Endothelial cell of umbilical vein (primary cell): ENCODE measurements at regions not wholly inside any gene's neighbourhood (a gene's known extent, or its start where the extent isn't known, plus 50 kb on each side); places are given as distances from the start of the nearest gene placed in this dataset.

Experiments
- BruUV-seq: library from RNA; stranded (reverse); fragments of 400-500 nt; replicated peaks from 2 replicates; lab custom pipeline; 2021; lab: Mats Ljungman, UMichigan
- CTCF ChIA-PET: fragments of 300-600, 350-600 bp; sonication (Branson Sonifier 250); formaldehyde crosslinking; loops from one replicate; lab custom pipeline; 2021; ENCODE audit warnings: antibody characterized with exemption, inconsistent platforms; lab: Charles Lee
- POLR2A ChIA-PET: fragments of 300-600, 350-600 bp; sonication (Branson Sonifier 250); formaldehyde crosslinking; loops from one replicate; lab custom pipeline; 2021; ENCODE audit warnings: antibody characterized with exemption, inconsistent platforms; lab: Charles Lee
- DNase-seq: peaks from one replicate; pipeline ENCODE4 v3.0.0-alpha.2; 2011; ENCODE audit warnings: low read depth, low spot score
- FAIRE-seq: peaks from 2 replicates; lab custom pipeline; 2011; peaks lifted over from hg19 to GRCh38; lab: Jason Lieb, UNC
- H2AFZ ChIP-seq: 2 replicates; pipeline ENCODE4 v1.6.0; 2012; ENCODE audit warnings: low read depth, low read length, control low read depth, inconsistent platforms
- H3K27ac ChIP-seq: 2 replicates; pipeline ENCODE4 v1.5.1; 2011; ENCODE audit warnings: low read depth, mild to moderate bottlenecking, control low read depth, low read length, moderate library complexity; ENCODE audit not compliant: insufficient read depth
- H3K27me3 ChIP-seq, 2 experiments: 2 replicates each; pipeline versions ENCODE4 v1.6.0 to v1.6.1; 2011; ENCODE audit warnings: low read length in 2 of 2, mixed read lengths in 1 of 2; ENCODE audit not compliant: control insufficient read depth in 2 of 2, insufficient read depth in 2 of 2
- H3K36me3 ChIP-seq, 2 experiments: 2 replicates in 1 of 2; 3 replicates in 1 of 2; pipeline ENCODE4 v1.5.1; 2011; ENCODE audit warnings: low read length in 2 of 2, mild to moderate bottlenecking in 1 of 2, moderate library complexity in 1 of 2; ENCODE audit not compliant: control insufficient read depth in 2 of 2, insufficient read depth in 2 of 2; ENCODE audit errors: extremely low read depth in 1 of 2
- H3K4me1 ChIP-seq: 3 replicates; pipeline ENCODE4 v1.5.1; 2011; ENCODE audit warnings: mild to moderate bottlenecking, low read length; ENCODE audit not compliant: control insufficient read depth, insufficient read depth; ENCODE audit errors: extremely low read depth
- H3K4me2 ChIP-seq: 2 replicates; pipeline ENCODE4 v1.6.1; 2011; ENCODE audit warnings: low read length, control low read depth, mixed read lengths; ENCODE audit not compliant: insufficient read depth
- H3K4me3 ChIP-seq, 3 experiments: fragments of 200-600 bp in 1 of 3; sonication (generic), shearing (Covaris generic) in 1 of 3; replicated peaks in 1 of 3; 2 replicates each; pipeline ENCODE4 v1.5.1; 2011 to 2016; ENCODE audit warnings: control low read depth in 3 of 3, low read length in 3 of 3, mild to moderate bottlenecking in 2 of 3, inconsistent platforms in 1 of 3, low read depth in 1 of 3, moderate library complexity in 1 of 3; ENCODE audit not compliant: insufficient read depth in 1 of 3
- H3K79me2 ChIP-seq: 2 replicates; pipeline ENCODE4 v1.6.0; 2012; ENCODE audit warnings: low read length, inconsistent platforms; ENCODE audit not compliant: control insufficient read depth, insufficient read depth
- H3K9ac ChIP-seq: replicated peaks from 2 replicates; pipeline ENCODE3; 2011; ENCODE audit warnings: low read length, control low read depth; ENCODE audit not compliant: insufficient read depth; ENCODE audit errors: extremely low read depth
- H3K9me1 ChIP-seq: replicated peaks from 3 replicates; pipeline ENCODE4 v1.6.0; 2011; ENCODE audit warnings: mild to moderate bottlenecking, low read length; ENCODE audit not compliant: control insufficient read depth, insufficient read depth; ENCODE audit errors: extremely low read depth
- H3K9me3 ChIP-seq: replicated peaks from 2 replicates; pipeline ENCODE4 v1.5.1; 2012; ENCODE audit warnings: low read length, inconsistent platforms; ENCODE audit not compliant: control insufficient read depth, insufficient read depth
- H4K20me1 ChIP-seq: replicated peaks from 2 replicates; pipeline ENCODE3; 2011; ENCODE audit warnings: mild to moderate bottlenecking, low read length; ENCODE audit not compliant: control insufficient read depth, insufficient read depth; ENCODE audit errors: extremely low read depth
- EZH2 ChIP-seq: IDR thresholded peaks from 2 replicates; pipeline ENCODE4 v1.6.1; 2012; ENCODE audit warnings: borderline replicate concordance, low read depth, mild to moderate bottlenecking, moderate library complexity, low read length, inconsistent platforms; ENCODE audit not compliant: severe bottlenecking
- FOS ChIP-seq: IDR thresholded peaks from 2 replicates; pipeline ENCODE4 v1.6.1; 2011; ENCODE audit warnings: mild to moderate bottlenecking, low read length, moderate library complexity, borderline replicate concordance; ENCODE audit not compliant: insufficient read depth
- GATA2 ChIP-seq: IDR thresholded peaks from 2 replicates; pipeline ENCODE4 v1.7.0; 2011; ENCODE audit warnings: low read depth, mild to moderate bottlenecking, moderate library complexity, mixed read lengths, low read length; ENCODE audit not compliant: insufficient read length, insufficient read depth
- JUN ChIP-seq: IDR thresholded peaks from 2 replicates; pipeline ENCODE4 v1.6.1; 2011; ENCODE audit warnings: borderline replicate concordance, low read depth; ENCODE audit not compliant: insufficient read length, insufficient read depth
- MYC ChIP-seq: IDR thresholded peaks from one replicate; pipeline ENCODE4 v1.6.1; 2011; ENCODE audit warnings: mild to moderate bottlenecking, low read depth, low read length
- POLR2A ChIP-seq: IDR thresholded peaks from 2 replicates; pipeline ENCODE4 v1.6.1; 2012; ENCODE audit warnings: low read depth, mild to moderate bottlenecking, control low read depth, low read length
- POLR2AphosphoS5 ChIP-seq: IDR thresholded peaks from 2 replicates; pipeline ENCODE4 v1.6.1; 2012; ENCODE audit warnings: low read depth, mild to moderate bottlenecking, control low read depth, low read length, moderate library complexity; ENCODE audit not compliant: insufficient read depth
- dilution Hi-C: fragments of 300-500 bp; cut with MboI; formaldehyde crosslinking; loops from one replicate; pipeline ENCODE4 v1.15.0; 2019; ENCODE audit warnings: low sequenced_read_pairs; ENCODE audit not compliant: extremely low pct_ligation_motif_present
- intact Hi-C: fragments of 100-400 bp; cut with micrococcal nuclease; formaldehyde crosslinking; loops from one replicate; pipeline ENCODE4 v1.10.0; 2022
- TF ChIP-seq, protein P1 (sequence below): IDR thresholded peaks from 2 replicates; pipeline ENCODE4 v1.6.1; 2011; ENCODE audit not compliant: insufficient read depth, insufficient read length
- TF ChIP-seq, protein P2 (sequence below), 2 donors: IDR thresholded peaks; 1 replicate in 1 of 2; 2 replicates in 1 of 2; pipeline ENCODE4 v1.5.1; 2011; ENCODE audit warnings: low read length in 2 of 2, mild to moderate bottlenecking in 2 of 2, moderate library complexity in 2 of 2, control low read depth in 1 of 2, inconsistent platforms in 1 of 2, low read depth in 1 of 2; ENCODE audit not compliant: insufficient read depth in 1 of 2; ENCODE audit errors: extremely low read depth in 1 of 2

DNA sequence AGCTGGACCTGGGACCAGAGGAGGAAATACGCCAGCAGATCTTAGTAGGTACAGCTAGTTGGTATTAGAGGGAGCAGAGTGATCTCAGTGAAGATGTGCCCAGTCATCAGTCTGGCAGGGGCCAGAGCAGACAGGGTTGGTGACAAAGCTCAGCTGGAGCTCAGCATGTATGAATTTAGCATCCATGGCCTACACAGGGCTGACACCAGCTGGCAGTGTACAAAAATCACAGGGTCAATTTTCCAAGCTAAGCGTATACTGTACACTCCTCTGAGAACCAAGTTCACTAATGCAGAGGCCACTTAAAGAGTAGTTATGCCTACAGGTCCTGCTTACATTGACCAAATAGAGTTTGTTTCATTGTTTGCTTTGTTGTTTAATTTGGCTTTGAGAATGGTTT, 146.6 kb downstream of the SLC24A2 start:
- TF ChIP-seq EZH2 (no peak), POLR2A (no peak), MYC (no peak), POLR2AphosphoS5 (no peak), FOS (no peak), JUN (no peak), GATA2 (no peak)
- TF ChIP-seq, protein P1, sequence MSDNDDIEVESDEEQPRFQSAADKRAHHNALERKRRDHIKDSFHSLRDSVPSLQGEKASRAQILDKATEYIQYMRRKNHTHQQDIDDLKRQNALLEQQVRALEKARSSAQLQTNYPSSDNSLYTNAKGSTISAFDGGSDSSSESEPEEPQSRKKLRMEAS = no peak
- TF ChIP-seq, protein P2, sequence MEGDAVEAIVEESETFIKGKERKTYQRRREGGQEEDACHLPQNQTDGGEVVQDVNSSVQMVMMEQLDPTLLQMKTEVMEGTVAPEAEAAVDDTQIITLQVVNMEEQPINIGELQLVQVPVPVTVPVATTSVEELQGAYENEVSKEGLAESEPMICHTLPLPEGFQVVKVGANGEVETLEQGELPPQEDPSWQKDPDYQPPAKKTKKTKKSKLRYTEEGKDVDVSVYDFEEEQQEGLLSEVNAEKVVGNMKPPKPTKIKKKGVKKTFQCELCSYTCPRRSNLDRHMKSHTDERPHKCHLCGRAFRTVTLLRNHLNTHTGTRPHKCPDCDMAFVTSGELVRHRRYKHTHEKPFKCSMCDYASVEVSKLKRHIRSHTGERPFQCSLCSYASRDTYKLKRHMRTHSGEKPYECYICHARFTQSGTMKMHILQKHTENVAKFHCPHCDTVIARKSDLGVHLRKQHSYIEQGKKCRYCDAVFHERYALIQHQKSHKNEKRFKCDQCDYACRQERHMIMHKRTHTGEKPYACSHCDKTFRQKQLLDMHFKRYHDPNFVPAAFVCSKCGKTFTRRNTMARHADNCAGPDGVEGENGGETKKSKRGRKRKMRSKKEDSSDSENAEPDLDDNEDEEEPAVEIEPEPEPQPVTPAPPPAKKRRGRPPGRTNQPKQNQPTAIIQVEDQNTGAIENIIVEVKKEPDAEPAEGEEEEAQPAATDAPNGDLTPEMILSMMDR (IDR thresholded peaks at IDR 0.05; ENCODE audit: extremely low read depth in 1 of 2, insufficient read depth in 1 of 2, low read depth in 1 of 2, low read length in 2 of 2) = no peak
- Histone ChIP-seq H3K4me3 (no peak overlapping the region), H3K36me3 (no peaks in the 10 kb centered on the region), H4K20me1 (no peaks in the 10 kb centered on the region), H2AFZ (no peak overlapping the region), H3K4me1 (no peaks in the 10 kb centered on the region), H3K27me3 (peaks cover 0 to 3% of the 10 kb centered on the region in 2 experiments), H3K9me3 (no peaks in the 10 kb centered on the region), H3K79me2 (no peaks in the 10 kb centered on the region), H3K9ac (no peak overlapping the region), H3K9me1 (no peaks in the 10 kb centered on the region), H3K27ac (no peak overlapping the region), H3K4me2 (no peak overlapping the region)
- dilution Hi-C loops = no loop called here
- CTCF ChIA-PET = interaction anchor here (1.3 kb wide), 1 partner anchor 171 kb away, joined by 4 read pairs; no protein-coding TSS in a partner anchor
- BruUV-seq = no TSS peak
- POLR2A ChIA-PET = no interaction called here
- FAIRE-seq (no peak), DNase-seq (no peak)
- intact Hi-C loops = no loop called here
